WTC11 (cell line): ENCODE measurements at regions not wholly inside any gene's neighbourhood (a gene's known extent, or its start where the extent isn't known, plus 50 kb on each side); places are given as distances from the start of the nearest gene placed in this dataset.

Experiments used
- CDX4 ChIP-seq: fragments of 250-450 bp; sonication (Bioruptor Pico); IDR thresholded peaks from 2 replicates; pipeline ENCODE4 v1.9.0; 2021; ENCODE audit warnings: moderate library complexity, mild to moderate bottlenecking, inconsistent platforms, borderline replicate concordance
- CTCF ChIP-seq: fragments of 200-600 bp; IDR thresholded peaks from 2 replicates; pipeline ENCODE4 v1.8.0; 2022; ENCODE audit warnings: antibody characterized with exemption
- ELF4 ChIP-seq: sonication (generic); formaldehyde crosslinking; IDR thresholded peaks from 2 replicates; pipeline ENCODE4 v1.8.1; 2022; ENCODE audit warnings: low read depth, mild to moderate bottlenecking, moderate library complexity, missing genetic modification reagents
- FOXJ3 ChIP-seq: sonication (generic); formaldehyde crosslinking; IDR thresholded peaks from 2 replicates; pipeline ENCODE4 v1.9.0; 2021; ENCODE audit warnings: missing genetic modification reagents, mild to moderate bottlenecking, borderline replicate concordance
- FOXP1 ChIP-seq: sonication (generic); formaldehyde crosslinking; IDR thresholded peaks from 2 replicates; pipeline ENCODE4 v1.8.0; 2022; ENCODE audit warnings: missing genetic modification reagents, mild to moderate bottlenecking, moderate library complexity, borderline replicate concordance
- MAX ChIP-seq: sonication (generic); formaldehyde crosslinking; IDR thresholded peaks from 2 replicates; pipeline ENCODE4 v1.8.0; 2022; ENCODE audit warnings: mild to moderate bottlenecking, missing genetic modification reagents
- PREB ChIP-seq: sonication (generic); formaldehyde crosslinking; IDR thresholded peaks from 2 replicates; pipeline ENCODE4 v1.8.1; 2022; ENCODE audit warnings: mild to moderate bottlenecking, missing genetic modification reagents, moderate library complexity, borderline replicate concordance
- SP1 ChIP-seq: sonication (generic); formaldehyde crosslinking; conservative IDR thresholded peaks from 2 replicates; pipeline ENCODE4 v1.8.1; 2022; ENCODE audit warnings: missing genetic modification reagents
- ZNF317 ChIP-seq: sonication (generic); formaldehyde crosslinking; IDR thresholded peaks from 2 replicates; pipeline ENCODE4 v1.8.1; 2023; ENCODE audit warnings: low read depth, mild to moderate bottlenecking, moderate library complexity, missing genetic modification reagents, borderline replicate concordance

DNA sequence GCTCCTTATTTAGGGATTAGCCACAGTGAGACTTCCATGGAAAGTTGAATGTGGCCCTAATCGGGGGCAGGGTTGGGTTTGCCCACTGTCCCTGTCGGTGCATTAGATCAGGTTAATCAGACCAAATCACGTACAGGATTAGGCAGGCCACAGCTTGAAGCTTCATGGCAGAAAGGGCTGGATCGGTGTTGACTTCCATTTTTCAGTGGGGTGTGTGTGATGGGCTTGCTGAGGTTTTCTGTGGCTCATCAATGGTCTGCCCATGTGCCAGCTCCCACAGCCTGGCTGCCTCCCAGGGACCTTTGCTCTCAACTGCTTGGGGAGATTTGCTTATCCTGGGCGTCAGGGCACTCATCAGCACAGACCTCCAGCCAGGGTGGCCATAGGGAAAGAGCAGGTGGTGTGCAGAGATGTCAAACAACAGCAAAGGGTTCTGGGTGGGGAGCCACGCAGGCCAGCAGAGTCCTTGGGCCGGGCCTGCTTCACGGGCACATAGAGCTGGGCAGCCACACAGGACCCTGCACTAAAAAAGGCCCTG lies 130.7 kb downstream of the TFAP2C start:
- TF ChIP-seq CTCF (no peak), MAX (CRISPR knock-in tag) (no peak), FOXJ3 (no peak), ZNF317 (CRISPR knock-in tag) (no peak), ELF4 (CRISPR knock-in tag) (no peak), SP1 (CRISPR knock-in tag) (no peak), FOXP1 (CRISPR knock-in tag) (no peak), PREB (CRISPR knock-in tag) (no peak), CDX4 (CRISPR knock-in tag) (no peak)
